Bone marrow (tissue), 2 donors: ENCODE measurements at regions not wholly inside any gene's neighbourhood (a gene's known extent, or its start where the extent isn't known, plus 50 kb on each side); places are given as distances from the start of the nearest gene placed in this dataset.

Source experiments
- DNase-seq, 2 donors: peaks; one replicate each; lab custom pipeline; 2025; lab: John Stamatoyannopoulos, UW

GRCh38 chr6:169906688-169907418 is 155.4 kb downstream of the ERMARD start:
- no peak for DNase-seq

- DNase-seq = no peak
These were observed 154.7 kb downstream of the ERMARD start for GRCh38 chr6:169906004-169906687.

- DNase-seq = no peak
These were observed 153.8 kb downstream of the ERMARD start for GRCh38 chr6:169905041-169905807.

- no peak for DNase-seq
These were observed 152.9 kb downstream of the ERMARD start for GRCh38 chr6:169904051-169904922.

GRCh38 chr6:169903122-169903521 is 151.7 kb downstream of the ERMARD start:
- DNase-seq = no peak

- DNase-seq = no peak
These were observed 151.2 kb downstream of the ERMARD start for GRCh38 chr6:169902604-169903003.

- DNase-seq = no peak
These were observed 150.6 kb downstream of the ERMARD start for GRCh38 chr6:169902070-169902469.

GRCh38 chr6:169899481-169900145 is 148.2 kb downstream of the ERMARD start:
- no peak for DNase-seq

GRCh38 chr6:169898788-169899480 is 147.5 kb downstream of the ERMARD start:
- DNase-seq = no peak

- no peak for DNase-seq
These were observed 146.4 kb downstream of the ERMARD start for GRCh38 chr6:169897601-169898358.

GRCh38 chr6:169896826-169897456 is 145.5 kb downstream of the ERMARD start:
- DNase-seq = no peak

- DNase-seq = no peak
These were observed 144.7 kb downstream of the ERMARD start for GRCh38 chr6:169895926-169896761.

- no peak for DNase-seq
These were observed 143.8 kb downstream of the ERMARD start for GRCh38 chr6:169895000-169895759.

GRCh38 chr6:169894377-169894960 is 143.0 kb downstream of the ERMARD start:
- DNase-seq = no peak

GRCh38 chr6:169893624-169894023 is 142.2 kb downstream of the ERMARD start:
- DNase-seq = no peak

- no peak for DNase-seq
These were observed 140.4 kb downstream of the ERMARD start for GRCh38 chr6:169891846-169892245.

- no peak for DNase-seq
These were observed 140.0 kb downstream of the ERMARD start for GRCh38 chr6:169891421-169891820.
